GM20000 (cell line): ENCODE measurements at regions not wholly inside any gene's neighbourhood (a gene's known extent, or its start where the extent isn't known, plus 50 kb on each side); places are given as distances from the start of the nearest gene placed in this dataset.
"Not testable (repeated sequence)": the region's sequence is repeated elsewhere in the genome, so short reads cannot be mapped to it uniquely, and the experiment has no call there.

ENCODE experiments used
- DNase-seq: peaks from one replicate; pipeline ENCODE4 v3.0.0; 2012; ENCODE audit warnings: low spot score
- TF ChIP-seq, protein P1 (sequence below): IDR thresholded peaks from 2 replicates; pipeline ENCODE4 v1.5.1; 2012; ENCODE audit warnings: mild to moderate bottlenecking, control low read depth; ENCODE audit errors: extremely low read depth, missing control alignments

DNA sequence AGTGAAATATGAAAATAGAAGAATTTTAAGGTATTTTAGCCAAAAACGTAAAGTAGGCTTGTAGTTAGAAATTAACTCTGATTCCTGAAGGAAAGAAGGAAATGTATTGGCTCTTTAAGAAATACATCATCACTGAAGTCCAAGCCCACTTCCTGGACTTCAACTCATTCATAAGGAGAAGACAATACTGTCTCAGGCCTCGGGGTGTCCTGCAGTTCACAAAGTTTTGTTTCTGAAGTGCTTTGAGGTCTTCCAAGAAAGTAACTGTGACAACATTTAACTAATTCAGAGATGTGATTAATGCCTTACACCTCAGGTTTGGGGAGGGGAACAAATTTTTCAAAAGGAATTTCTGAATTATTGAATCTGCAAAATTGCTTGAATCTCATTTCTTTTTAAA is 65.8 kb upstream of the STARD13 start:
- DNase-seq, result peak; percentile 46
- TF ChIP-seq, protein P1, sequence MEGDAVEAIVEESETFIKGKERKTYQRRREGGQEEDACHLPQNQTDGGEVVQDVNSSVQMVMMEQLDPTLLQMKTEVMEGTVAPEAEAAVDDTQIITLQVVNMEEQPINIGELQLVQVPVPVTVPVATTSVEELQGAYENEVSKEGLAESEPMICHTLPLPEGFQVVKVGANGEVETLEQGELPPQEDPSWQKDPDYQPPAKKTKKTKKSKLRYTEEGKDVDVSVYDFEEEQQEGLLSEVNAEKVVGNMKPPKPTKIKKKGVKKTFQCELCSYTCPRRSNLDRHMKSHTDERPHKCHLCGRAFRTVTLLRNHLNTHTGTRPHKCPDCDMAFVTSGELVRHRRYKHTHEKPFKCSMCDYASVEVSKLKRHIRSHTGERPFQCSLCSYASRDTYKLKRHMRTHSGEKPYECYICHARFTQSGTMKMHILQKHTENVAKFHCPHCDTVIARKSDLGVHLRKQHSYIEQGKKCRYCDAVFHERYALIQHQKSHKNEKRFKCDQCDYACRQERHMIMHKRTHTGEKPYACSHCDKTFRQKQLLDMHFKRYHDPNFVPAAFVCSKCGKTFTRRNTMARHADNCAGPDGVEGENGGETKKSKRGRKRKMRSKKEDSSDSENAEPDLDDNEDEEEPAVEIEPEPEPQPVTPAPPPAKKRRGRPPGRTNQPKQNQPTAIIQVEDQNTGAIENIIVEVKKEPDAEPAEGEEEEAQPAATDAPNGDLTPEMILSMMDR, result no peak

DNA sequence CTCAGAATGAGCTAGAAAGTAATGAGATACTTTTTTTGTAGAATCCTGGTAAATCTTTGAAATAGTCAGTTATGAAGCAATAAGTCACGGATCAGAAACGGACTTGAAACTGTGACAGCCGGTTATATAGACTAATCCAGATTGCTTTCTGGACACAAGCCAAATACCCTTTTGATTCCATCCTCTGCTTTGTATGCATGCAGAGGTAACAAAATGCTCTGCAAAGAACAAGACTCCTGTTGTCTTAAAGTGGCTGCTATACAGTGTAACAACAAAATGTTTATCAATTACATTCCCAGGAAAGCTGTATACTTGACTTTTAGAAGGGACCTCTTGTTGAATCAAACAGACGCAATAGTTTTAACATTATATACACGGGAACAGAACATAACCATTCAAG is 66.5 kb upstream of the STARD13 start:
- TF ChIP-seq, protein P1, result no peak
- DNase-seq, result no peak

DNA sequence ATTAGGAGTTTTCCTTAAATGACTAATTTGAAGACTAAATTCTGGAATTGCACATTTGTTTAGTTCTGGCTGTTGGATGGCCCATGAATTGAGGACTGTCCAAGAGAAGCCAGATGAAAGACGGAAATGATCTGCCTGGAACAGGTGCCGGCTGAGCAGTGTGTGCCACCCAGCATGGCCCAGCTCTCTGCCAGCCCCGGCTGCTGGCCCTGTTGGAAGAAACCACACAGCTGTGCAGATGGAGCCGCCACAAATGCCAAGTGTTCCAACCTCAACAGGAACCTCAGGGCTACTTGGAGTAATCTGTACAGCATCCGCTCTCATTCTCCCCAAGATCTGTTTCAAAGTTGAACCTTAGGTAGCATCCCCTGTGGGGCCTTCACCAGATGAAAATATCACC is 67.0 kb upstream of the STARD13 start:
- TF ChIP-seq, protein P1, result no peak
- no peak for DNase-seq

DNA sequence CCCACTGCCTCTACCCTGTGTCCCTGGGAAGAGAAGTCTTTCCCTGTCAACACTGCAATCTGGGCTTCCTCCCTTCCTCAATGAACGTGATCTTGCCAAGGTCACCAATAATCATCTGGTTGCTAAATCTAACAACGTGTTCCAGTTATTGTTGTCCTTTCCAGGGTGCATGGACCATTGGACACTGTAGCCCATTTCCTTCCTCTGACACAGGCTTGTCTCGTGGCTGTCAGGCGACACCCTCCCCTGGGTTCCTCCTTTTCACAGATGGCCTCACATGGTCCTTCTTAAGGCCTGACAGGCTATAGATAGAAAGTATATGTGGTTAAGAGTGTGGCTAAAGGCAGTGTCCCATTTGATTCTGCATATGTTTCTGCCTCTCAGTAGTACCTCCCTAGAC is 67.7 kb upstream of the STARD13 start:
- TF ChIP-seq, protein P1, result no peak
- peak; percentile 68 for DNase-seq

DNA sequence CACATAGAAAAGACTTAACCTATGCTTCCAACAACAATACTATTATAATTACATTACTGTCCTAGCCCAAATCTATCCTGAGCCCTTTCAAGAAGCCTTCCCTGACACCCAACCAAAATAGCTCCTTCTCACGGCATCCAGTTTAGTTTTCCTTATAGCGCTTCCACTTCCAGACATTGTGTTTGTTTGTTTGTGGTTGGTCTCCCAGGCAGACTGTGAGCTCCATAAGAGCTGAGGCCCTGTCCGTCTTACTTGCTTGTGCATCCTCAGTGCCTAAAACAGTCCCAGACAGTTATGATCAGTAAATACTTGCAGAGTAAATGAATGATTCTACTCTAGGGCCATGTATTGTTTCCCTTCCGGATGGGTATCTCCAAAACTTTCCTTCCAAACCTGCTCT is 68.1 kb upstream of the STARD13 start:
- TF ChIP-seq, protein P1, result no peak
- no peak for DNase-seq

DNA sequence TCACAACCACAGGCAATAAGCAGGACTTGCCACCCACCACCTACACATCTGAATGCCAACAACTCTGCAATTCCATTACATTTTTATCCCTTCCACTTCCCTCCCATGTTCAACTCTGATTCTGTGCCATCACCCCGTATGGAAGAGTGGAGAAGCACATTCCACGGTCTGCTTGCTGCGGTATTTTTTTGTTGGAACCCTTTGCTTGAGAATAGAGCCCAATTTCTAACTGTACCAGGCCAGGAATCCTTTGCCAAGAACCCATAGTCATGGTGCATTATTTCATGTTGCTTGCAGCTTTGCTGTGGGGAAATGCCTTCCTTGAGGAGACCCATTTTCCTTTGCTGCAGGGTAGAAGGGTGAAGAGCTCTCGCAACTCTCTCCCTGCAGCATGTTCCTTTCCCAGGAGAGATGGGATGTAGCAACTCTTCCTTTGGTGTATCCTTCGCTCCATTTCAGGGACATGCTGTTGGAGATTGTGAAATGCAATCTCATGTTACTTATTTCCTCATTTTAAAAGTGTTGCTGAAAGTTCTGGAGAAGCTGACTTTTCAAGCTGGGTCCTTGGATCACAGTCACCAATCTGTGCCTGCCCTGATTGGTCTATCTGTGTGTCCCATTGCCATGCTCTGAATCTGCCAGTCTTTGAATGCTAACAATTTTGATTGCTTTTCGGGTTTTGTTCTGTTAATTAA is 69.8 kb upstream of the STARD13 start:
- DNase-seq, result no peak
- TF ChIP-seq, protein P1, result no peak

DNA sequence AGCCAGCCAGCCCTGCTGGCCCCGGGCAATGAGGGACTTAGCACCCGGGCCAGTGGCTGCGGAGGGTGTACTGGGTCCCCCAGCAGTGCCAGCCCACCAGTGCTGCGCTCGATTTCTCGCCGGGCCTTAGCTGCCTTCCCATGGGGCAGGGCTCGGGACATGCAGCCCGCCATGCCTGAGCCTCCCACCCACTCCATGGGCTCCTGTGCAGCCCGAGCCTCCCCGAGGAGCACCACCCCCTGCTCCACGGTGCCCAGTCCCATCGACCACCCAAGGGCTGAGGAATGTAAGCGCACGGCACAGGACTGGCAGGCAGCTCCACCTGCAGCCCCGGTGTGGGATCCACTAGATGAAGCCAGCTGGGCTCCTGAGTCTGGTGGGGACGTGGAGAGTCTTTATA is 72.5 kb upstream of the STARD13 start:
- DNase-seq, result not testable (repeated sequence)
